ENCODE measurements at regions not wholly inside any gene's neighbourhood (a gene's known extent, or its start where the extent isn't known, plus 50 kb on each side); places are given as distances from the start of the nearest gene placed in this dataset.

GRCh38 chr6:95365454-95365853, 211.9 kb upstream of the MANEA start (continued):
- no peak for TF ChIP-seq ZNF274 (IDR thresholded peaks at IDR 0.05; ENCODE audit: borderline replicate concordance, extremely low read depth, low read length)
